Neutrophil (primary cell): ENCODE measurements at regions not wholly inside any gene's neighbourhood (a gene's known extent, or its start where the extent isn't known, plus 50 kb on each side); places are given as distances from the start of the nearest gene placed in this dataset.

Experiments
- H3K27ac ChIP-seq: fragments of 200-600 bp; sonication (generic); 2 replicates; pipeline ENCODE4 v1.5.1; 2016; ENCODE audit warnings: mild to moderate bottlenecking, moderate library complexity
- H3K27me3 ChIP-seq: fragments of 200-600 bp; sonication (generic); 2 replicates; pipeline ENCODE4 v1.6.0; 2016; ENCODE audit warnings: mild to moderate bottlenecking
- H3K36me3 ChIP-seq: fragments of 200-600 bp; sonication (generic); 2 replicates; pipeline ENCODE4 v1.5.1; 2017
- H3K4me1 ChIP-seq, 2 experiments: fragments of 200-600 bp in 1 of 2; sonication (generic) in 1 of 2; 1 replicate in 1 of 2; 2 replicates in 1 of 2; pipeline versions ENCODE4 v1.5.1 to v1.6.1; 2013 to 2016; ENCODE audit warnings: low read depth in 1 of 2, low read length in 1 of 2, mild to moderate bottlenecking in 1 of 2, moderate library complexity in 1 of 2; ENCODE audit not compliant: control insufficient read depth in 1 of 2, insufficient read depth in 1 of 2
- H3K4me3 ChIP-seq, 2 experiments: fragments of 200-600 bp in 1 of 2; sonication (generic) in 1 of 2; 1 replicate in 1 of 2; 2 replicates in 1 of 2; pipeline ENCODE4 v1.5.1; 2013 to 2016; ENCODE audit warnings: low read depth in 1 of 2, low read length in 1 of 2, mild to moderate bottlenecking in 1 of 2, moderate library complexity in 1 of 2
- H3K9me3 ChIP-seq: fragments of 200-600 bp; sonication (generic); 2 replicates; pipeline ENCODE4 v1.5.1; 2016
- TF ChIP-seq, protein P1 (sequence below): fragments of 200-600 bp; sonication (generic); IDR thresholded peaks from 2 replicates; pipeline ENCODE4 v1.5.1; 2016; ENCODE audit warnings: antibody characterized with exemption

DNA sequence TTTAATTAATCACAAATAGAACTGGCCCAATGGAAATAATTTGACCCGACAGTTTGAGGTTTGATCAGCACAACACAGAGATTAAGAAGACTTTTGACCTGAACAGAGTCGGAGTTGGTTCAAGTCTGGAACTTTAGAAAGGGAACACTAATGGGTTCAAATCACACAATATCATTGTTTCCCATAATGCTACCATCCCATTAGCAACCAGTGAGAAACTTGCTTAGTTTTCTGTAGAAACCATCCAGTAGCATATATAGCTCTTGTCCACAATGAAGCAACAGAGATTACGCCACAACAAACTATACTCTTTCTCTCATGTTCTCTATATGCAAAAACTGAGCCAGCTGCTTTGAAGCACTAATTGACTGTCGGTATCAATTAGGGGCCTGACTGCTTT lies 376.9 kb upstream of the SPRY2 start:
- TF ChIP-seq, protein P1, sequence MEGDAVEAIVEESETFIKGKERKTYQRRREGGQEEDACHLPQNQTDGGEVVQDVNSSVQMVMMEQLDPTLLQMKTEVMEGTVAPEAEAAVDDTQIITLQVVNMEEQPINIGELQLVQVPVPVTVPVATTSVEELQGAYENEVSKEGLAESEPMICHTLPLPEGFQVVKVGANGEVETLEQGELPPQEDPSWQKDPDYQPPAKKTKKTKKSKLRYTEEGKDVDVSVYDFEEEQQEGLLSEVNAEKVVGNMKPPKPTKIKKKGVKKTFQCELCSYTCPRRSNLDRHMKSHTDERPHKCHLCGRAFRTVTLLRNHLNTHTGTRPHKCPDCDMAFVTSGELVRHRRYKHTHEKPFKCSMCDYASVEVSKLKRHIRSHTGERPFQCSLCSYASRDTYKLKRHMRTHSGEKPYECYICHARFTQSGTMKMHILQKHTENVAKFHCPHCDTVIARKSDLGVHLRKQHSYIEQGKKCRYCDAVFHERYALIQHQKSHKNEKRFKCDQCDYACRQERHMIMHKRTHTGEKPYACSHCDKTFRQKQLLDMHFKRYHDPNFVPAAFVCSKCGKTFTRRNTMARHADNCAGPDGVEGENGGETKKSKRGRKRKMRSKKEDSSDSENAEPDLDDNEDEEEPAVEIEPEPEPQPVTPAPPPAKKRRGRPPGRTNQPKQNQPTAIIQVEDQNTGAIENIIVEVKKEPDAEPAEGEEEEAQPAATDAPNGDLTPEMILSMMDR: no peak
- no peak overlapping the region for H3K4me3 ChIP-seq
- no peaks in the 10 kb centered on the region for H3K9me3 ChIP-seq
- no peaks in the 10 kb centered on the region for H3K27me3 ChIP-seq
- H3K4me1 ChIP-seq: no peaks in the 10 kb centered on the region
- H3K27ac ChIP-seq: no peak overlapping the region
- no peaks in the 10 kb centered on the region for H3K36me3 ChIP-seq

DNA sequence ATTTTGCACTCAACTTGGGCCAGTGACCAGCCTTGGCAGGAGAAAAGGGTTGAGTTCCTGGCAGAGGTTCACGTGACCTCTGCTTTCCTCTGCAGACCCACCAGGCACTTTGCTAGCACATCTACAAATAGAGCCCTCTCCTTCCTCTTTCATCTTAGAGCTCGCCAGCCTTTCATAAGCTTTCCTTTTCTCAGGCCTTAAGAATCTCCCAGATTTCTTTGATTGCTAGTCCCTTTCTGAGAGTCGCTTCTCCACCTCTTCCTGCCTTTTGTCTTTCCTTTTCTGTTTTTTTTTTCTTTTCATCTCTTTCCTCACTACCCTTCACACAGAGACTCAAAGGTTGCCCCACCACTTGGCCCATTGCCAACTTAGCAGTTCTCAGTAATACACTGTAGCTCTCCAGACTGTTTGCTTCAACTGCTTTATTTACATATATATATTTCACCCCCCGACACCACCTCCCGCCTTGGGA lies 375.7 kb upstream of the SPRY2 start:
- Histone ChIP-seq H3K27ac (no peak overlapping the region), H3K27me3 (no peaks in the 10 kb centered on the region), H3K4me3 (no peak overlapping the region), H3K36me3 (no peaks in the 10 kb centered on the region), H3K4me1 (no peaks in the 10 kb centered on the region), H3K9me3 (no peaks in the 10 kb centered on the region)
- TF ChIP-seq, protein P1: no peak

DNA sequence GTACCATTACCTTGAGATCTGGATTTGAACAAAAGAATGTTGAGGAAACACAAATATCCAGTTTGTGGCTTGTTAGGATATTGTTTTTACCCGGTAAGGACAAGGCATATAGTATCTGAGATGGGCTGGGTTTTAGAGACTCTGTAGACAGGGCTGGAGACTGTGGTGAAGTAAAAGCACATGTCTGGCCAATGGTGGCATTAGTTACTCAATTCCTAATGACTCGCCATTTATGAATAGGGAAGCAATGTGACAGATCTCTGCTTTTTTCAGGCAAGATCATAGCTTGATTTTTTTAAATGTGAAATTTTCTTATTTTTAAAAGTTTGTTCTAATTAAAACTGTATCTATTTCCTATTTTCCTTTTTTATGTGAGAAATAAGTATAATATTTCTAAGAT lies 371.1 kb upstream of the SPRY2 start:
- Histone ChIP-seq H3K27ac (no peak overlapping the region), H3K9me3 (no peaks in the 10 kb centered on the region), H3K4me1 (no peaks in the 10 kb centered on the region), H3K27me3 (no peaks in the 10 kb centered on the region), H3K4me3 (no peak overlapping the region), H3K36me3 (no peaks in the 10 kb centered on the region)
- TF ChIP-seq, protein P1: no peak

DNA sequence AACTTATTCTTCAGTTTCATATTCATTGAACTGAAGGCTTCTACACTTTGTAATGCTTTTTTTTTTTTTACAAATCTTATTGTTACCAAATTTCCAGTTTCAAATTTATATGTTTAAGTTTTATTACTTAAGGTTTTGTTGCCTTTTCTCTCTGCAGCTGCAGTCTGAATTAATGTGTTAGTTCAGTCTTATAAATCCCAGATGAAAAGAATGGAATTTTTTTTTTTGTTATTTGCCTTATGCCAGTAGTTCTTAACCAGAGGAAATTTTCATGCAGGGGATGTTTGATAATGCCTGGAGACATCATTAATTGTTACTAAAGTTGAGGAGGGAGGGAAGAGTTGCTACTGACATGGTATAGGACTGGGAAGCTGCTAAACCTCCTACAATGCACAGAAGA lies 367.9 kb upstream of the SPRY2 start:
- no peak overlapping the region for H3K4me3 ChIP-seq
- no peak overlapping the region for H3K27ac ChIP-seq
- TF ChIP-seq, protein P1: no peak
- no peaks in the 10 kb centered on the region for H3K36me3 ChIP-seq
- H3K9me3 ChIP-seq: no peaks in the 10 kb centered on the region
- no peaks in the 10 kb centered on the region for H3K4me1 ChIP-seq
- no peaks in the 10 kb centered on the region for H3K27me3 ChIP-seq

DNA sequence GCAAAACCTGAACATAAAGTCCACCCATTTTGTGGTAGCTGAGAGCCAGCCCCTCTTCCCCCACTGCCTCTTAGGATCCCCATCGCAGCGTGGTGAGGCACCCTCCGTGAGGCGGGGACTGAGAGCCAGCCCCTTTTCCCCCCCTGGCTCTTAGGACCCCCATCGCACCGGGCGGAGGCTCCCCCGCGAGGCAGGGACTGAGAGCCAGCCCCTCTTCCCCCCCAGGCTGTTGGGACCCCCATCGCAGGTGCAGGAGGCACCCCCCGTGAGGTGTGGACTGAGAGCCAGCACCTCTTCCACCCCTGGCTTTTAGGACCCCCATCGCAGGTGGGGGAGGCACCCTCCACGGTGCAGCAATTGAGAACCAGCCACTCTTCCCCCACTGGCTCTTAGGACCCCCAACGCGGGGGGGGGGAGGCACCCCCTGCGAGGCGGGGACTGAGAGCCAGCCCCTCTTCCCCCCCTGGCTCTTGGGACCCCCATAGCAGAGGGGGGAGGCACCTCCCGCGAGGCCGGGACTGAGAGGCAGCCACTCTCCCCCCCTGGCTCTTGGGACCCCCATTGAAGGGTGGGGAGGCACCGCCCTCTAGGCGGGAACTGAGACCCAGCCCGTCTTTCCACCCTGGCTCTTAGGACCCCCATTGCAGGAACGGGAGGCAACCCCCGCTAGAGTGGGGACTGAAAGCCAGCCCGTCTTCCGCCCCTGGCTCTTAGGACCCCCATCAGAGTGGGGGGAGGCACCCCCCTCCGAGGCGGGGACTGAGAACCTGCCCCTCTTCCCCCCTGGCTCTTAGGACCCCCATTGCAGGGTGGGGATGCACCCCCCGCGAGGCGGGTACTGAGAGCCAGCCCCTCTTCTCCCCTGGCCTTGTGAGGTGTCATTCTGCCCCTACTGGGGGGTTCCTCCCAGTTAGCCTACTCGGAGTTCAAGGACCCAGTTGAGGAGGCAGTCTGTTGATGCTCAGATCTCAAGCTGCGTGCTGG lies 366.4 kb upstream of the SPRY2 start:
- Histone ChIP-seq H3K36me3 (no peaks in the 10 kb centered on the region), H3K9me3 (no peaks in the 10 kb centered on the region), H3K27me3 (no peaks in the 10 kb centered on the region), H3K4me1 (no peaks in the 10 kb centered on the region), H3K27ac (no peak overlapping the region), H3K4me3 (no peak overlapping the region)
- TF ChIP-seq, protein P1: no peak
